SJCRH30 (cell line): ENCODE measurements at regions not wholly inside any gene's neighbourhood (a gene's known extent, or its start where the extent isn't known, plus 50 kb on each side); places are given as distances from the start of the nearest gene placed in this dataset.

ENCODE experiments used
- DNase-seq, 2 experiments: peaks; one replicate each; pipeline ENCODE4 v3.0.0-alpha.2; 2015 to 2020
- H3K27ac ChIP-seq: fragments of 250-450 bp; sonication (Bioruptor Pico); 2 replicates; pipeline ENCODE4 v1.5.1; 2020; ENCODE audit warnings: mild to moderate bottlenecking, moderate library complexity
- H3K27me3 ChIP-seq: fragments of 250-450 bp; sonication (Bioruptor Pico); 2 replicates; pipeline ENCODE4 v1.5.1; 2020; ENCODE audit warnings: mild to moderate bottlenecking, moderate library complexity
- H3K36me3 ChIP-seq: fragments of 250-450 bp; sonication (Bioruptor Pico); 2 replicates; pipeline ENCODE4 v1.5.1; 2020; ENCODE audit warnings: mild to moderate bottlenecking, moderate library complexity
- H3K4me1 ChIP-seq: fragments of 250-450 bp; sonication (Bioruptor Pico); 2 replicates; pipeline ENCODE4 v1.5.1; 2020; ENCODE audit warnings: mild to moderate bottlenecking, moderate library complexity
- H3K4me3 ChIP-seq: fragments of 250-450 bp; sonication (Bioruptor Pico); 2 replicates; pipeline ENCODE4 v1.5.1; 2020; ENCODE audit warnings: mild to moderate bottlenecking, moderate library complexity
- H3K9me3 ChIP-seq: fragments of 250-450 bp; sonication (Bioruptor Pico); replicated peaks from 2 replicates; pipeline ENCODE4 v1.5.1; 2020; ENCODE audit warnings: mild to moderate bottlenecking, moderate library complexity

GRCh38 chr4:12200226-12200625 is 771.5 kb upstream of the HS3ST1 start:
- no peaks in the 10 kb centered on the region; the same call in 1 of the 2 replicates for H3K9me3 ChIP-seq
- H3K36me3 ChIP-seq: no peaks in the 10 kb centered on the region
- H3K27me3 ChIP-seq: no peaks in the 10 kb centered on the region
- no peak for DNase-seq
- H3K4me1 ChIP-seq: no peaks in the 10 kb centered on the region
- no peak overlapping the region for H3K27ac ChIP-seq
- no peak overlapping the region for H3K4me3 ChIP-seq

- Histone ChIP-seq H3K4me1 (no peaks in the 10 kb centered on the region), H3K27me3 (no peaks in the 10 kb centered on the region), H3K9me3 (no peaks in the 10 kb centered on the region), H3K27ac (no peak overlapping the region), H3K4me3 (no peak overlapping the region), H3K36me3 (no peaks in the 10 kb centered on the region)
- no peak for DNase-seq
Observed at GRCh38 chr4:12186526-12186925, 757.8 kb upstream of the HS3ST1 start.

GRCh38 chr4:12178614-12179610 is 750.2 kb upstream of the HS3ST1 start:
- no peak overlapping the region for H3K27ac ChIP-seq
- no peaks in the 10 kb centered on the region for H3K4me1 ChIP-seq
- H3K27me3 ChIP-seq: no peaks in the 10 kb centered on the region
- DNase-seq: no peak
- no peaks in the 10 kb centered on the region for H3K36me3 ChIP-seq
- H3K9me3 ChIP-seq: no peaks in the 10 kb centered on the region
- no peak overlapping the region for H3K4me3 ChIP-seq

GRCh38 chr4:12177416-12177815 is 748.7 kb upstream of the HS3ST1 start:
- Histone ChIP-seq H3K4me3 (no peak overlapping the region), H3K9me3 (no peaks in the 10 kb centered on the region), H3K36me3 (no peaks in the 10 kb centered on the region), H3K4me1 (no peaks in the 10 kb centered on the region), H3K27ac (no peak overlapping the region), H3K27me3 (no peaks in the 10 kb centered on the region)
- DNase-seq: no peak

- DNase-seq: no peak
Observed at GRCh38 chr4:12173496-12173895, 744.8 kb upstream of the HS3ST1 start.

GRCh38 chr4:12172198-12172973 is 743.7 kb upstream of the HS3ST1 start:
- DNase-seq: no peak
- no peaks in the 10 kb centered on the region for H3K36me3 ChIP-seq
- no peak overlapping the region for H3K27ac ChIP-seq
- no peaks in the 10 kb centered on the region for H3K27me3 ChIP-seq
- no peaks in the 10 kb centered on the region for H3K9me3 ChIP-seq
- H3K4me3 ChIP-seq: no peak overlapping the region
- H3K4me1 ChIP-seq: no peaks in the 10 kb centered on the region

More at GRCh38 chr4:12173496-12173895, 744.8 kb upstream of the HS3ST1 start:
- Histone ChIP-seq H3K36me3 (no peaks in the 10 kb centered on the region), H3K27ac (no peak overlapping the region), H3K9me3 (no peaks in the 10 kb centered on the region), H3K4me3 (no peak overlapping the region), H3K27me3 (no peaks in the 10 kb centered on the region), H3K4me1 (no peaks in the 10 kb centered on the region)

GRCh38 chr4:12170308-12170707 is 741.6 kb upstream of the HS3ST1 start:
- no peak for DNase-seq
- no peak overlapping the region for H3K27ac ChIP-seq
- no peaks in the 10 kb centered on the region for H3K36me3 ChIP-seq
- H3K27me3 ChIP-seq: no peaks in the 10 kb centered on the region
- H3K4me3 ChIP-seq: no peak overlapping the region
- no peaks in the 10 kb centered on the region for H3K4me1 ChIP-seq
- H3K9me3 ChIP-seq: no peaks in the 10 kb centered on the region

- Histone ChIP-seq H3K27me3 (no peaks in the 10 kb centered on the region), H3K9me3 (no peaks in the 10 kb centered on the region), H3K4me1 (no peaks in the 10 kb centered on the region), H3K36me3 (no peaks in the 10 kb centered on the region), H3K27ac (no peak overlapping the region), H3K4me3 (no peak overlapping the region)
- DNase-seq: no peak
Observed at GRCh38 chr4:12165616-12166015, 736.9 kb upstream of the HS3ST1 start.

- H3K36me3 ChIP-seq: no peaks in the 10 kb centered on the region
- no peaks in the 10 kb centered on the region for H3K9me3 ChIP-seq
- no peaks in the 10 kb centered on the region for H3K27me3 ChIP-seq
- no peak overlapping the region for H3K4me3 ChIP-seq
- H3K27ac ChIP-seq: no peak overlapping the region
- DNase-seq: no peak
- H3K4me1 ChIP-seq: no peaks in the 10 kb centered on the region
Observed at GRCh38 chr4:12146339-12146738, 717.6 kb upstream of the HS3ST1 start.

GRCh38 chr4:12145768-12146167 is 717.1 kb upstream of the HS3ST1 start:
- no peak overlapping the region for H3K4me3 ChIP-seq
- no peaks in the 10 kb centered on the region for H3K9me3 ChIP-seq
- no peak for DNase-seq

GRCh38 chr4:12145106-12145505 is 716.4 kb upstream of the HS3ST1 start:
- no peaks in the 10 kb centered on the region for H3K36me3 ChIP-seq
- no peak overlapping the region for H3K27ac ChIP-seq
- no peaks in the 10 kb centered on the region for H3K4me1 ChIP-seq
- no peaks in the 10 kb centered on the region for H3K27me3 ChIP-seq
- no peak overlapping the region for H3K4me3 ChIP-seq
- no peaks in the 10 kb centered on the region for H3K9me3 ChIP-seq
- no peak for DNase-seq

More at GRCh38 chr4:12145768-12146167, 717.1 kb upstream of the HS3ST1 start:
- Histone ChIP-seq H3K36me3 (no peaks in the 10 kb centered on the region), H3K27ac (no peak overlapping the region), H3K4me1 (no peaks in the 10 kb centered on the region), H3K27me3 (no peaks in the 10 kb centered on the region)

- Histone ChIP-seq H3K27ac (no peak overlapping the region), H3K4me3 (no peak overlapping the region), H3K36me3 (no peaks in the 10 kb centered on the region), H3K9me3 (no peaks in the 10 kb centered on the region), H3K4me1 (no peaks in the 10 kb centered on the region), H3K27me3 (no peaks in the 10 kb centered on the region)
- DNase-seq: no peak
Observed at GRCh38 chr4:12144051-12144450, 715.4 kb upstream of the HS3ST1 start.

GRCh38 chr4:12140864-12141263 is 712.2 kb upstream of the HS3ST1 start:
- no peaks in the 10 kb centered on the region for H3K27me3 ChIP-seq
- no peak overlapping the region for H3K27ac ChIP-seq
- H3K4me3 ChIP-seq: no peak overlapping the region

GRCh38 chr4:12139296-12139695 is 710.6 kb upstream of the HS3ST1 start:
- Histone ChIP-seq H3K4me1 (no peaks in the 10 kb centered on the region), H3K27me3 (no peaks in the 10 kb centered on the region), H3K27ac (no peak overlapping the region), H3K36me3 (no peaks in the 10 kb centered on the region), H3K4me3 (no peak overlapping the region), H3K9me3 (peaks cover under 1% of the 10 kb centered on the region; the same call in 1 of the 2 replicates)
- DNase-seq: no peak

More at GRCh38 chr4:12140864-12141263, 712.2 kb upstream of the HS3ST1 start:
- Histone ChIP-seq H3K9me3 (no peaks in the 10 kb centered on the region), H3K4me1 (no peaks in the 10 kb centered on the region), H3K36me3 (no peaks in the 10 kb centered on the region)
- DNase-seq: no peak

- Histone ChIP-seq H3K27me3 (no peaks in the 10 kb centered on the region), H3K27ac (no peak overlapping the region), H3K36me3 (no peaks in the 10 kb centered on the region), H3K9me3 (peaks cover 5% of the 10 kb centered on the region; the same call in 1 of the 2 replicates), H3K4me3 (no peak overlapping the region), H3K4me1 (no peaks in the 10 kb centered on the region)
- no peak for DNase-seq
Observed at GRCh38 chr4:12138488-12138887, 709.8 kb upstream of the HS3ST1 start.
